ENCODE measurements at regions not wholly inside any gene's neighbourhood (a gene's known extent, or its start where the extent isn't known, plus 50 kb on each side); places are given as distances from the start of the nearest gene placed in this dataset.

- Histone ChIP-seq H2AFZ (ENCODE audit: low read depth, low read length) (no peak overlapping the region), H3K4me2 (ENCODE audit: low read length) (no peak overlapping the region), H3K9me3 (ENCODE audit: insufficient read depth, low read depth, low read length) (no peaks in the 10 kb centered on the region), H4K20me1 (ENCODE audit: insufficient read depth, low read length) (no peaks in the 10 kb centered on the region), H3K4me3 (ENCODE audit: insufficient read depth, low read depth, low read length) (no peak overlapping the region), H3K27ac (ENCODE audit: low read depth, low read length) (no peak overlapping the region), H3K36me3 (ENCODE audit: insufficient read depth, low read length) (no peaks in the 10 kb centered on the region), H3K9ac (ENCODE audit: low read length) (no peak overlapping the region), H3K79me2 (ENCODE audit: insufficient read depth, low read length) (no peaks in the 10 kb centered on the region), H3K27me3 (ENCODE audit: insufficient read depth, low read length) (no peaks in the 10 kb centered on the region), H3K4me1 (ENCODE audit: insufficient read depth, low read length) (no peaks in the 10 kb centered on the region)
- Mint-ChIP-seq H3K4me1 (ENCODE audit: low read depth, unreplicated experiment) (no peaks in the 10 kb centered on the region), H3K9me3 (ENCODE audit: unreplicated experiment) (no peaks in the 10 kb centered on the region), H3K36me3 (ENCODE audit: low read depth, unreplicated experiment) (no peaks in the 10 kb centered on the region), H3K27me3 (ENCODE audit: low read depth, unreplicated experiment) (no peaks in the 10 kb centered on the region), H3K4me3 (ENCODE audit: unreplicated experiment) (no peak overlapping the region), H3K27ac (ENCODE audit: unreplicated experiment) (no peak overlapping the region)
- DNase-seq (ENCODE audit: low read depth) (no peak), FAIRE-seq (no peak)
- no peak for TF ChIP-seq EZH2 (IDR thresholded peaks at IDR 0.05; ENCODE audit: insufficient read depth, low read length)
- TF ChIP-seq CTCF (IDR thresholded peaks at IDR 0.05; ENCODE audit: insufficient read depth, low read depth, low read length), result no peak
Observed at GRCh38 chr6:152811785-152812184, 61.2 kb downstream of the VIP start.

GRCh38 chr6:152815230-152815872, 64.8 kb downstream of the VIP start:
- Histone ChIP-seq H3K4me2 (ENCODE audit: low read length) (no peak overlapping the region), H3K4me3 (ENCODE audit: insufficient read depth, low read depth, low read length) (no peak overlapping the region), H2AFZ (ENCODE audit: low read depth, low read length) (no peak overlapping the region), H3K9me3 (ENCODE audit: insufficient read depth, low read depth, low read length) (no peaks in the 10 kb centered on the region), H3K79me2 (ENCODE audit: insufficient read depth, low read length) (no peaks in the 10 kb centered on the region), H3K36me3 (ENCODE audit: insufficient read depth, low read length) (no peaks in the 10 kb centered on the region), H3K27ac (ENCODE audit: low read depth, low read length) (no peak overlapping the region), H3K4me1 (ENCODE audit: insufficient read depth, low read length) (no peaks in the 10 kb centered on the region), H4K20me1 (ENCODE audit: insufficient read depth, low read length) (no peaks in the 10 kb centered on the region), H3K9ac (ENCODE audit: low read length) (no peak overlapping the region), H3K27me3 (ENCODE audit: insufficient read depth, low read length) (no peaks in the 10 kb centered on the region)
- FAIRE-seq (no peak), DNase-seq (ENCODE audit: low read depth) (no peak)
- TF ChIP-seq CTCF (IDR thresholded peaks at IDR 0.05; ENCODE audit: insufficient read depth, low read depth, low read length) (no peak), EZH2 (IDR thresholded peaks at IDR 0.05; ENCODE audit: insufficient read depth, low read length) (no peak)
- H3K9me3 Mint-ChIP-seq (ENCODE audit: unreplicated experiment), result no peaks in the 10 kb centered on the region
- H3K4me3 Mint-ChIP-seq (ENCODE audit: unreplicated experiment), result no peak overlapping the region
- H3K27me3 Mint-ChIP-seq (ENCODE audit: low read depth, unreplicated experiment), result no peaks in the 10 kb centered on the region
- no peaks in the 10 kb centered on the region for H3K36me3 Mint-ChIP-seq (ENCODE audit: low read depth, unreplicated experiment)
- no peaks in the 10 kb centered on the region for H3K4me1 Mint-ChIP-seq (ENCODE audit: low read depth, unreplicated experiment)
- H3K27ac Mint-ChIP-seq (ENCODE audit: unreplicated experiment), result no peak overlapping the region

GRCh38 chr6:152816055-152816454, 65.5 kb downstream of the VIP start:
- Histone ChIP-seq H3K4me2 (ENCODE audit: low read length) (no peak overlapping the region), H2AFZ (ENCODE audit: low read depth, low read length) (no peak overlapping the region), H3K4me3 (ENCODE audit: insufficient read depth, low read depth, low read length) (no peak overlapping the region), H3K4me1 (ENCODE audit: insufficient read depth, low read length) (no peaks in the 10 kb centered on the region), H3K36me3 (ENCODE audit: insufficient read depth, low read length) (no peaks in the 10 kb centered on the region), H3K27me3 (ENCODE audit: insufficient read depth, low read length) (no peaks in the 10 kb centered on the region), H3K9ac (ENCODE audit: low read length) (no peak overlapping the region), H4K20me1 (ENCODE audit: insufficient read depth, low read length) (no peaks in the 10 kb centered on the region), H3K9me3 (ENCODE audit: insufficient read depth, low read depth, low read length) (no peaks in the 10 kb centered on the region), H3K79me2 (ENCODE audit: insufficient read depth, low read length) (no peaks in the 10 kb centered on the region), H3K27ac (ENCODE audit: low read depth, low read length) (no peak overlapping the region)
- H3K27ac Mint-ChIP-seq (ENCODE audit: unreplicated experiment), result no peak overlapping the region
- no peaks in the 10 kb centered on the region for H3K36me3 Mint-ChIP-seq (ENCODE audit: low read depth, unreplicated experiment)
- DNase-seq (ENCODE audit: low read depth) (no peak), FAIRE-seq (no peak)
- no peaks in the 10 kb centered on the region for H3K27me3 Mint-ChIP-seq (ENCODE audit: low read depth, unreplicated experiment)
- H3K4me1 Mint-ChIP-seq (ENCODE audit: low read depth, unreplicated experiment), result no peaks in the 10 kb centered on the region
- H3K4me3 Mint-ChIP-seq (ENCODE audit: unreplicated experiment), result no peak overlapping the region
- no peaks in the 10 kb centered on the region for H3K9me3 Mint-ChIP-seq (ENCODE audit: unreplicated experiment)
- no peak for TF ChIP-seq CTCF (IDR thresholded peaks at IDR 0.05; ENCODE audit: insufficient read depth, low read depth, low read length)
- TF ChIP-seq EZH2 (IDR thresholded peaks at IDR 0.05; ENCODE audit: insufficient read depth, low read length), result no peak
